Astrocyte of the spinal cord (primary cell): ENCODE measurements at regions not wholly inside any gene's neighbourhood (a gene's known extent, or its start where the extent isn't known, plus 50 kb on each side); places are given as distances from the start of the nearest gene placed in this dataset.

ENCODE experiments used
- DNase-seq: peaks from one replicate; pipeline ENCODE4 v3.0.0; 2011; ENCODE audit warnings: low read depth, low spot score
- H3K4me3 ChIP-seq: 2 replicates; pipeline ENCODE4 v1.5.1; 2011; ENCODE audit warnings: low read depth, mild to moderate bottlenecking, low read length, moderate library complexity
- CTCF ChIP-seq: IDR thresholded peaks from 2 replicates; pipeline ENCODE4 v1.5.1; 2012; ENCODE audit warnings: low read depth, mild to moderate bottlenecking, low read length, inconsistent platforms
- in situ Hi-C: cut with HindIII; loops from 2 replicates; pipeline ENCODE4 v1.10.0; 2017; ENCODE audit warnings: low sequenced_read_pairs

- no peak for DNase-seq
- TF ChIP-seq CTCF = no peak
- in situ Hi-C loops = no loop called here
- no peak overlapping the region for H3K4me3 ChIP-seq
Observed at GRCh38 chr14:106679776-106680175, 1153.4 kb downstream of the TMEM121 start.

- in situ Hi-C loops = no loop called here
- H3K4me3 ChIP-seq = no peak overlapping the region
- no peak for TF ChIP-seq CTCF
- DNase-seq = no peak
Observed at GRCh38 chr14:106681161-106681560, 1154.8 kb downstream of the TMEM121 start.

- no peak for TF ChIP-seq CTCF
- no peak overlapping the region for H3K4me3 ChIP-seq
- no peak for DNase-seq
- in situ Hi-C loops = no loop called here
Observed at GRCh38 chr14:106681568-106681967, 1155.2 kb downstream of the TMEM121 start.

- in situ Hi-C loops = no loop called here
- H3K4me3 ChIP-seq = no peak overlapping the region
- no peak for TF ChIP-seq CTCF
- no peak for DNase-seq
Observed at GRCh38 chr14:106683631-106684030, 1157.2 kb downstream of the TMEM121 start.

- no peak for TF ChIP-seq CTCF
- no peak for DNase-seq
- H3K4me3 ChIP-seq = no peak overlapping the region
- in situ Hi-C loops = no loop called here
Observed at GRCh38 chr14:106686533-106686932, 1160.2 kb downstream of the TMEM121 start.

- TF ChIP-seq CTCF = no peak
- in situ Hi-C loops = no loop called here
- no peak for DNase-seq
- H3K4me3 ChIP-seq = no peak overlapping the region
Observed at GRCh38 chr14:106690333-106690891, 1164.0 kb downstream of the TMEM121 start.
